ENCODE measurements at regions not wholly inside any gene's neighbourhood (a gene's known extent, or its start where the extent isn't known, plus 50 kb on each side); places are given as distances from the start of the nearest gene placed in this dataset.

DNA sequence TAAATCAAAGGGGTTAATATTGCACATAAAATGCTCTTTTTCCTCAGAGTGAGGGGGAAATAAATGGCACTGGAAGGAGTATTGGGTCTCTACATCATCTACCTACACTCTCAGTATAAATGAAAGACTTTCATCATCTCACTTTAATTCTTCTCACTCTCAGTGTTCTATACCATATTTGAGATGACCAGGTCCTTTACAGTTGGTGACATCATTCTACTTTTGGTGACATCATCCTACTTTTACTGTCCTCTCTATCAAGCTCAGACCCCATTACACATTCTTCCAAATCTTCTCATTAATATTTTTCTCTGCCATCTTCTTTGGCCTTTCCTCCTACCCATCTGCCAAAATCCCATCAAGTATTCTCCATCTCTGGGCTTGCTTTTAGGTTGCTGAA, 74.6 kb upstream of the TMEM106B start:
- DNase-seq = no peak

DNA sequence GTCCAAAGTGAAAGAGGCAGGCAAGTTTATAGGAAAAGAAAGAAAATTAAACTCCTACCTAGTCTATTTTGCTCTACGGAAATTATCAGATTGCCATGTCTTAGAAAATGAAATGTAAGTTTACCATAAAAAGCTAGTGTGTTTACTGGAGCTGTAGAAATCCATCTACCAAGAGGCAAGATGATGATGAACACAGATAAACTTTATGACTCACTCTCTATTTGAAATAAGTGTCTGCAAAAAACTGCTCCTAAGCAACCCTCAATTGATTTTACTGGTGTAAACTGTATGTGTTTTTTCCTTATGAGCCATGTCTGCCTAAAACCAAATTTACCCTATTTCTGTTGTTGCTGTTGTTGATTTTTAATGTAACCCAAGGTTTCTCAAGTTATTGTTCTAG, 73.8 kb upstream of the TMEM106B start:
- no peak for DNase-seq

DNA sequence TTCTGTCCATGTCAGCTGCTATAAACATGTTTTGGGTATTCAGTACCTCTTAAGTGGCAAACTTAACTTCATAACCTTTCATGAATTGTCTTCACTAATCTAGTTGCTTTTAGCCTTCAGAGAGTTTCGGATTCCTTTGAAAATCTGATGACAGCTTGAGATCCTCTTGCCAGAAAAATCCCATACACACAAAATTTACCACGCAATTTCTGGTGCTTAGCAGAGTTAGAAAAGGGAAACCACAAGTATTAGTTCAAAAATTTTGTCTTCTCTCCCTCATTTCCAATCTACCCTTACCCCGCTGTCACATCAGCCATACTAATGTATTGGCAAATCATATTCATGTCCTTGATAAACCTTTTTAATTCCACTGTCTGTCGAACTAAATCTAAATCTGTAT, 72.7 kb upstream of the TMEM106B start:
- no peak for DNase-seq

DNA sequence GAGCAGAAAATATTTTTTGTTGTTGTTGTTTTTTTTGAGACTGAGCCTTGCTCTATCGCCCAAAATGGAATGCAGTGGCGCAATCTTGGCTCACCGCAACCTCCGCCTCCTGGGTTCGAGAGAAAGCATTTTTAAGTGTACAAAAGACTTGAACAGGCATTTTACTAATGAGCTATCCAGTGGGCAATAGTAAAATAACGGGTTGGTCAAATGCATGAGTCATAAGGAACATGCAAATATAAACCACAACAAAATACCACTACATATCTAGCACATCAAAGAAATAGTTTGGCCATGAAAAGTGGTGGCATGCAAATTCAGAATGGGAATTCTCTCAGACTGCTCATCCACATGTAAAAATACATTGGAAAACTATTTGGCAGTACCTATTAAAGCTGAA, 71.7 kb upstream of the TMEM106B start:
- DNase-seq = no peak

DNA sequence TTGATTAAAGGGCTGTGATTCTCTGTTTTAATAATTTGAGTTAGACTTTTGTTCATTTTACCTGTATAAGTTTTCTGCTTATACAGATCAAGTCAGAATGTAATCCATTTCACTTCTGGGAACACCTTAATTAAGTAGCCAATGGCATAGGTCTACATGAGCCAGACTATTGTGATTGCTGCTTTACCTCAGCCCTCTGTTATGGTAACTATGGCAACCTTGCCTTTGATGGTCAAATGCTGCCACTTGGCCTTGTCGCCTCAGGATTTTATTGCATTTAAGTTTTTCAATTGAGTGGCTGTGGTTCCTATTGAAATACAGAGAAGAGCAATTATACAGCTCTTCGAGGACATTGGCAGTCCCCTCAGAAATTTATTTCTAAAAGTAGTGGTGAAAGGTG, 64.3 kb upstream of the TMEM106B start:
- DNase-seq = no peak

DNA sequence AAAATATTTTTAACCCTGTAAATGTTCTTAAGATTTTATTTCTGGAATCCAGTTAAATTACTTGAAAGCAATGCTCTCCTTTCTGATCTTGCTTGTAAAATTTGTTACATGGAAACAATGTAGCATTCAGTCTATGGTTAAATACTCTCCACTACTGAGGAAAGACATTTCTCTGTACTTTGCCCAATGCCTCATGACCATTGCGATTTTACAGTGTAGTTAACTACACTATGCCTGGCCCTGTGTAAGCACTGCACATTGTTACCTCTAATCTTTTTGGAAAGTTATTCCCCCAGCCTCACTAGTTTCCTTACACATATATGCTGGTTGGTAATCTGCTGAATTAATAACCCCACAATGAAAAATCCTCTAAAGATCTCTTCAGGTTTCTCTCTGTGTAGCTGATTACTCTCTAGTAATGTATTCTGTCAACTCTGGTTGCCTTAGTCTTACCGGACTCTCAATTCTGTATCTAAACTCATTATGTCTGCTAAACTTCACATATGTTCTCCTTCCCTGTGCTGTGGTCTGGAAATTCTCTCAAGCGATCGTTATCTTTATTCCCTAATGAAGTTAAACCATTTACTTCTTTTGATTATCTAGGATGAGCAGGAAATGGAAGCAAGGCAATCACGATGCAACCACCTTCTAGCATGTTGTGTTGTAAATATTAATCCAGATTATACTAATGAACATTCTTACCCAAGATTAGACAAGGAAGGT, 58.7 kb upstream of the TMEM106B start:
- DNase-seq = no peak

DNA sequence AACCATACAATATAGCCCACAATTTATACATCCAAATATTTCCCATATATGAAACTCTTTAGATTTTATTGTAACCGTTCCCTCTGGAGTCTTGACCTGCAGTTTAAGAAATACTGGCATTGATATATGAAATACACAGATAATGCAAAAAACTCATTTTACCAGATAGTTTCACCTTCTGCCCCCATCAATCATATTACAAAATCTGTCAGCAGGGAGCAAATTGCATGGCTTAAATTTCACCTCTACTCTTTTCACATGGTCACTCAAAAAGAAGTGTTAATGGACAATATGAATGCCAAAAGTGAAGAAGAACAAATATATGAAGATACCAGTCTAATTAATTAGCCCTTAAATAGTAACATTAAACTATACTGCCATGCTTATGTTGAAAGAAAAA, 57.0 kb upstream of the TMEM106B start:
- DNase-seq = no peak

DNA sequence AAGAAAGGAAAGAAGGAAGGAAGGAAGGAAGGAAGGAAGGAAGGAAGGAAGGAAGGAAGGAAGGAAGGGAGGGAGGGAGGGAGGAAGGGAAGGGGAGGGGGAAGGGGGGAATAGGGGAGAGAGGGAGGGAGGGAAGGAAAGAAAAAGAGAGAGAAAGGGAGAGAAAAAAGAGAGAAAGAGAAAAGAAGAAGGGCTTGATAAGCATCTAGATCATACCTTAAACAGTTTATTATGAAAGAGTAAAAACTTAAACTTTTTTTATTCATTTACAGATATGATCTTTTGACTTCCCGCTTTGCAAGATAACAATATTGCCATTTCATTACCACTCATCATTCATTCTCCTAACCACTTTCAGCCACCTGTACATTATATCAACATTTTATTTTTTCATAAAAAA, 53.6 kb upstream of the TMEM106B start:
- DNase-seq = no peak

DNA sequence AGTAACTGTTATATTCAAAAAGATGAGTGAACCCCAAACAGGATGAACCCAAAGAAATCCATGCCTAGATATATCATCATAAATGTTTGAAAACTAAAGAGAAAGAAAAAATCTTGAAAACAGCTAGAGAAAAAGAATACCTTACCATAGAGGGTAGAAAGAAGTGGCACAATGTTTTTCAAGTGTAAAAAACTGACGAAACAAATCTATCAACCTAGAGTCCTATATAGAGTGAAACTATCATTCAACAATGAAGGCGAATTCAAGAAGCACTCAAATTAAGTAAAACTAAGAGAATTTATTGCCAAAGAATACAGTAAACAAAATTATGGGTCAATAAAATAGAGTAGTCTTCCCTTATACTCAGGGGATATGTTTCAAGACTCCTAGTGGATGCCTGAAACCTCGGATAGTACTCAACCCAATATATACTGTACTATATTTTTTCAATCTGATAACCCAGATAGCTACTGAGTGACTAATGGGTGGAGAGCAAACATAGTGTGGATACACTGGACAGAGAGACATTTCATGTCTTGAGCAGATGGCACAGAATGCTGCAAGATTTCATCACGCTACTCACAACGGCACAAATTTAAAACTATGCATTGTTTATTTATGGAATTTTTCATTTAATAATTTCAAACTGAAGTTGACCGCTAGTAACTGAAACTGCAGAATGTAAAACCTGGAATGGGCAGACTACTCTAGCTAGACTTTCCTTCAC, 52.6 kb upstream of the TMEM106B start:
- DNase-seq = no peak

DNA sequence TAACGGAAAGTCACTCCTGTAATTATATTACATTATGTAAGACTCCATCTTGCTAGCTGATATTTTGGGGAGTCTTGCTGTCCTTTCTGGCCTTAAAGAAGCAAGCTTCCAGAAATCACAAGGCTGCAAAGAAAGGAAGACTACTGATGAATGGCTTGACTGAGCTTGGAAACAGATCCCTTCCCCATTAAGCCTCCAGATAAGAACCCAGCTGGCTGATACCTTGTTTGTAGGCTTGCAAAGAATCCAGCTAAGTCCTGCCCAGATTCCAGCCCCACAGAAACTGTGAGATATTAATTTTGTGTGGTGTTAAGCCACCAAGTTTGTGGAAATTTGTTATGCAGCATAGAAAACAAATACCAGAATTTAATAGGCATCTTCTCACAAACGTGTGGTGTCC, 49.9 kb upstream of the TMEM106B start:
- DNase-seq = no peak
